ENCODE measurements at regions not wholly inside any gene's neighbourhood (a gene's known extent, or its start where the extent isn't known, plus 50 kb on each side); places are given as distances from the start of the nearest gene placed in this dataset.

GRCh38 chr5:125408448-125409233 is 662.2 kb upstream of the ZNF608 start:
- DNase-seq, result no peak

- DNase-seq, result no peak
These were observed 662.9 kb upstream of the ZNF608 start for GRCh38 chr5:125409234-125409860.

- DNase-seq, result no peak
These were observed 663.6 kb upstream of the ZNF608 start for GRCh38 chr5:125409861-125410536.

DNA sequence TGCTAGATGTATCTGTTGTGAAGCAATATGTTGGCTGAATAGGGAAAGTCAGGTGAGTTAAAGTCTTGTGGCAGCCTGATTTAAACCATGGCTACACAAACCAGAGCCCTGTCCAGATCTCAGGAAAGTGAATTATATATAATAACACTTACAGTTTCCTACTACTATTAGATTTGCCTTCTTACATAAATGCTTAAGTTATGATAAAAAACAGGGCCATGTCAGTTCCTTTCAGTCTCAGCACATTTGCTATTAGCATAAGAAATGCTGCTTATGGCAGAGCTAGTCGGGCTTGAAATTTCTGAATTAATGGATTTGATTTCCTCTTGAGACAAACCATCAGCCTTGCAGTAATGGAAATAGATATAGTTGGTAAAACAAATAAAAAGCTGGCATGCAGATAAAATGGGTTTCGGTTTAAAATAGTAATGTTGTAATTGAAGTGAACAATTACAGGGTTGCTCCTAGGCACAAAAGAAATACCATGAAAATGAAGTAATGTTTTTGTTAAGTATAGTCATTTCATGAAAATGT is 664.2 kb upstream of the ZNF608 start:
- DNase-seq, result no peak

- no peak for DNase-seq
These were observed 664.8 kb upstream of the ZNF608 start for GRCh38 chr5:125411071-125411743.

DNA sequence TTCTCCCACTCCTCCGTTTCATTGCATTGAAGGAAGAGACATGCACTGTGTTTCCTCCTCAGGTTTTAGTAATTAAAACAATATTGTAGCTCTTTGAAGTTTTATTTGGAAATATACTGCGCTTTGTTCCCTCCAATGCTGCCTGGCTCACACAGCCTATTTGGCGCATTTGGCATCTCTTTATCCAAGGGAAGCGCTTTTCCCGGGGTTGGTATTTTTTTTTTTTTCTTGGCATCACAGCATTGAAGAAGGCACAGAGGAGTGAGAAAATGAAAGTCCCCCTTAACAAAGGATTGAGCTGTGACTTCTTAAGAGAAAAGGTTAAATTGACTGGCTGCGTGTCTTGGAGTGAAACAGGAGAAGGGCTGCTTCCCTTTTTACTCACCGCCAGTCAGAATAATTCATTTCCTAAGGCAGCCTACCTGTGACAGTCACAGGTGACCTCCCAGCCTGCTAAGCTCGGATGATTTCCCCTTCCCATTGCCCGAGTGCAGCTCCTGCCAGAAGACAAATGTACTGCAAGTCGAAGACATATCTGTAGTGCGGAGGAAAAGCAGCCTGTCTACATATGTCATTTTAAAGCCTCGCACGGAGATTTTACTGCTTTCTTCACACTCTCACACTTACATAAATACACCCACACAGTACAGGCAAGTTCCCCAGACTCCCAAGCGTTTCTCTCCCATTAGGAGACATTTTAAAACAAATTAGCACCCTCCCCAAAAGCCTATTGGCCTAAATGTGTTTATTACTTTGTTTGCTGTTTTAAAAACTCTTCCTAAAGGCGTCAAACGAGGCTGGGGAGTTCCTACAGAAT is 665.5 kb upstream of the ZNF608 start:
- DNase-seq, result no peak

DNA sequence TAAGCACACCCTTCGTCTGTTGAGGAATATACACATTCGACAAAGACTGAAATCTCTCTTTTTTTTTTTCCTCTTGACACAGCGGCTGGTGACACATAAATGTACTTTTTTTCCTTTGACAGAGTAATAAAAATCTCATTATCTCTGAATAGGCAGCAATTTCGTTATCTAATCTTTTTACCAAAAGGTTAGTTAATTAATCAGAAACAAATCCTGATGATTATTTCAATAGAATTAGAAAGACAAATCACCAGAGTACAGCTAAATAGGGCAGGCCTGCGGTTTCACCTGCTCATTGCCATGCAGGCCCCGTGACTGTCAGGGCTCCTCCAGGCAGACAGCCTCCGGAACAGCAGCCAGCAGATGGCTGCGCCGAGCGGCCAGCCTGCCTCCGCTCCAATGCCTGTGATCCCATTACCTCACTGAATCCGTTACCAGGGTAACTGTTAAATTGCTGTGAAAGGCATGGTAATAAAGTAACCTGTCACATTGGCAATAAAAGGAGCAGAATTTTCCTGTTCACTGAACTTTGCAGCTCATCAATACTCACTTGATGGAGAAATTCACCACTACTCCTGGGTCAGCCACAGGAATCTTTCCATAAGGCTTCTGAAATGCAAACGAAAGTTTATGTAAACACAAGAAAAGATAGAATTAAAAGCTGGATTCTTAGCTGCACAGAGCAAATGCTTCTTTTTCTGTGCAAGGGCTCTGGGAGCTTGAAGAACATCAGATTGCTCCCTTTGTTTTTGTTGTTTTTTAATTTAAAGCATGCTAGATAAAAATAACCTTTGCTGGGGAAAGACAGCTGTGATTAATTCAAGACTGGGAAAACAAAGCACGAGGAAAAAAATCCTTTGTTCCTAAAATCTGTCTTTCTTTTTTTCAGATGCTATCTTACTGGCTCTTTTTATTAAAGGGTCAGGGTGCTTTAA is 666.4 kb upstream of the ZNF608 start:
- peak; percentile 12 for DNase-seq

- no peak for DNase-seq
These were observed 667.2 kb upstream of the ZNF608 start for GRCh38 chr5:125413496-125414274.

DNA sequence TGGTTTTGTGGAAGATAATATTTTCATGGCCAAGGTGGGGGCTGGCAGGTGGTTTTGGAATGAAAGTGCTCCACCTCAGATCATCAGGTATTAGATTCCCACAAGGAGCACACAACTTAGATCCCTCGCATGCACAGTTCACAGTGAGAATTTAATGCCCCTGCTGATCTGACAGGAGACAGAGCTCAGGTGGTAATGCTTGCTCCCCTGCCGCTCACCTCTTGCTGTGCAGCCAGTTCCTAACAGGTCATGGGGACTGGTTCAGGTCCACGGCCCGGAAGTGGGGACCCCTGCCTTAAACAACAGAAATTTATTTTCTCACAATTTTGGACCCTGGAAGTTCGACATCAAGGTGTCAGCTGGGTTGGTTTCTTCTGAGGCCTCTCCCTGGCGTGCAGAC is 668.7 kb upstream of the ZNF608 start:
- DNase-seq, result no peak

DNA sequence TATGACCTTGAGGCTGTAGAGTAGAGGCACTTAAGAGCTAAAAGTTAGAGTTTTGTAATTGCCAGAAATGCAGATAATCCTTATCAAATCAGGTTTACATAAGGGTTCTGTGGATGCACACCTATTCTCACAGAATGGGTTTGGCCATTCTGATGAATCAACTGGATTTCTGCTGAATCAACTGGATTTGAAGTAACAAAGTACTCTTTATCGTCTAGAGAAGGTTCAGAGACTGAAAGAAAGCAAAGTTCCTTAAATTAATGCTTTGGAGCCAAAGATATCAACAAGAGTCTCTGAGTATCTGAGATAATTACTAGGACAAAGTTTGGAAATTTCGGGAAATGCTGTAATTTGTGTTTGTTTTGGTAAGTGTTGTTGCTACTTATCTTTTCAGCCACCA is 669.6 kb upstream of the ZNF608 start:
- no peak for DNase-seq

DNA sequence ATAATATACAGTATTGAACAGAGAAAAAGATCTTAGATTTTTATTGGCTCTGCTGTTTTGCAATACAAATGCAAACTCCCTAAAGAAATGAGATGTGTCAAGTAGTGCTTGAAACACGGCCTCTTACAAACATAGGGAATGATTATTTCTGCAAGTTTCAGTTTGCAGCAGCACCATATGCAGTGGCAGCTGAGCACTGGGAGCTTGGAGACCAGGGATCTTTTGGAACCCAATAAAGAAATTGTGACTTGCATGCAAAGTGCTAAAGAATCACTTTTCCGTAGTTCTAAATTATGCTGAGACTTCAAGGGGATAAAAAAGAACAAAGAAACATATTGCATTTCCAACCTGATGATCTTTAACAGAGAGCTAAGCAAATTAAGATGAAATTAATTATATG is 674.6 kb upstream of the ZNF608 start:
- no peak for DNase-seq

DNA sequence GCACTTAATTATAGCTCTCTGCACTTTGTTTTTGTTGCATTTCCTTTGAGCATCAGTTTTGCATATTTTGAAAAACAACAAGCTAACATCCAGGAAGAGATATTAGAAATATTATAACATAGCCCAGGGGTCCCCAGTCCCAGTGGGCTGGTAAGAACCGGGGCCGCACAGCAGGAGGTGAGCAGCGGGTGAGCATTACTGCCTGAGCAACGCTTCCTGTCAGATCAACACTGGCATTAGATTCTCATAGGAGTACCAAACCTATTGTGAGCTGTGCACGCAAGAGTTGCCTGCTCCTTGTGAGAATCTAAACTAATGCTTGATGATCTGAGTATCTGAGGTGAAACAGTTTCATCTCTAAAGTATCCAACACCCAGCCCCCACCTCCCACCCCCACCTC is 675.9 kb upstream of the ZNF608 start:
- DNase-seq, result no peak

DNA sequence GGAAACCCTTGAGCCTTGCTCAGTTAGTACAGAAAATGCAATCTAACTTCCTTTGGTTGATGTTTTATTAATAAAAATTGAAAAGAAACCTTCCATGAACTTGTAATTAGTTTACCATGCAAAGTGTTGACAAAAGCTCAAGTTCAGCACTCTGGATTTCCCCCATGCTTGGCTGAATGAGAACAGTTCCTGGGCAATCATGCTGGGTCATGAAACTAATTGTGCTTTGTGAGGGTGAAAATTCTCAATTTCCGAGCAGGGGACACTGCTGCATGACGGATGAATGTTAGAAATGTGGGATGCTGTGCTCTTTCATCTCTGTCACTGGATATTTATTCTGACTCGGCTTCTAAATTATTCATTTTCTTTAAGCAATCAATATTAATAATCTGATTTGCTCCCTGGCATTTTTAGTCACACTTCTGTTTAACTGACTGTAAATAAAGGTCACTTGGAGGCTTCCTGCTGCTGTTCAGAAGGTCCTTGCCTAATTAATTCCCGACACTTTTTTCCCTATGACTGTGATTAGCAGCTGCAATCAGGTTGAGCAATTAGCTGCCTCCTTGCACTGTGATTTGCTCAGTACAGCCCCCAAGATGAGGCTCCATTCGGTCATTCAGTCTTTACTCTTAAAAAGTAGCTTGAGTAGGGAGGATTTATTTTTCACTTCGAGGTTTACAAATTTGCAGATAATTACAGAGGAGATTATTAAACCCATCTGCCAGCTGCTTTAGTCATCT is 678.1 kb upstream of the ZNF608 start:
- no peak for DNase-seq

- no peak for DNase-seq
These were observed 683.1 kb upstream of the ZNF608 start for GRCh38 chr5:125429498-125429897.

DNA sequence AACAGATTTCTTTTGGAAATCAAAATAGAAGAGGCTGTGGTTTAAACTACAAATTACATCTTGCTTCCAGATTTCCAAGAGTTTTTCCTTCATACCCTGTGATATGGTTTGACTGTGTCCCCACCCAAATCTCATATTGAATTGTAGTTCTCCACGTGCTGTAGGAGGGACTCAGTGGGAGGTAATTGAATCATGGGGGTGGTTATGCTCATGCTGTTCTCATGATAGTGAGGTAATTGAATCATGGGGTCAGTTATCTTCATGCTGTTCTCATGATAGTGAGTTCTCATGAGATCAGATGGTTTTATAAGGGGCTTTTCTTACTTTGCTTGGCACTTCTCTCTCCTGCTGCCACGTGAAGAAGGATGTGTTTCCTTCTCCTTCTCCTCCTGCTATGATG is 687.0 kb upstream of the ZNF608 start:
- DNase-seq, result no peak

DNA sequence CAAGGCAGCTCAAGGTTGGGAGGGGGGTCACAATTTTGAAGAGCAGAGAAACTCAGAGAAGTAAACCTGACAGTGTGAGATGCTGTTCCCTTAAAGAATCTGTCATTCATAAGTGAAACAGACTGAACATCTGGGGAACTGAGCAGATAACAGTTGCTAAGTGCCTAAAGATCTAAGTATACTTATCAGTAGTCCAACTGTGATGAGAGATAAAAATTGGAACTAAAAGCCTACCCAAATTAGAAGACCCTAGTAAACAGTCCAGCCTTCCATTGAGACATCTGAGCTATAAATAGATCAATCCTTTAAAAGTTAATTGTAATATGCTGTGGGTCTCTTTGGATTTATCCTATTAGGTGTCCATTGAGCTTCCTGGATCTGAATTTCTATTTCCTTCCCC is 692.8 kb upstream of the ZNF608 start:
- DNase-seq, result no peak

- DNase-seq, result no peak
These were observed 694.5 kb upstream of the ZNF608 start for GRCh38 chr5:125440905-125441304.

DNA sequence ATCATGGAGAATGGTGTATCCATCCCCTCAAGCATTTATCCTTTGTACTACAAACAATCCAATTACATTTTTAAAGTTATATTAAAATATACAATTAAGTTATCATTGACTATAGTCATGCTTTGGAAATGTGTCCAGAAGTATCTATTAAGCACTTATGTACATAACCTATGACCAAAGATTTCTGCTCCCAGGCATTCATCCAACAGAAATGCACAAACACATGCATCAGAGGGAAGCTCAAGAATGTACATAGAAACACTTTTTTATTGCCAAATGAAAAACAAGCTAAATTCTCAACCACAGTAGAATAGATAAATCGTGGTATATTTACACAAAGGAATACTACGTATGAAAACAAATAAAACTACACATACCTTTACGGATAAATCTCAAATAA is 700.5 kb upstream of the ZNF608 start:
- no peak for DNase-seq

- DNase-seq, result no peak
These were observed 704.3 kb upstream of the ZNF608 start for GRCh38 chr5:125450771-125451170.

DNA sequence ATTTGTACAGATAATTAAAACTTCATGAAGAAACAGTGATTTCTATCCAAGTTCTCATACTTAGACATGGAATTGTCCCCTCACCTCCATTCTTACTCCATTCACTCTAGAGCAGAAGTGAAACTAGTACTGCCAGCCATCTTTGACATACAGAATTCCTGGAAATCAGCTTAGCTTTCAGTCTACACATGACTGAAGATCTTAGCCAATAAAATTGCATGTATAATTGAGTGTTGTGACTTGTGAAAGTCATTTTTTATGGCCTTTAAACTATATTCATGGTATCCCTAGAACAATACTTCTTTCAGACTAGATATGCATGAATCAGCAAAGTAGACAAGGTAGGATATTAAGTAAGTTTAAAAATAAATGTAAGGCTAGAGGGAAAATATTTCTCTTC is 705.2 kb upstream of the ZNF608 start:
- no peak for DNase-seq
